A204.1 (cell line): ENCODE measurements at regions not wholly inside any gene's neighbourhood (a gene's known extent, or its start where the extent isn't known, plus 50 kb on each side); places are given as distances from the start of the nearest gene placed in this dataset.

Experiments
- FAIRE-seq: peaks from 2 replicates; lab custom pipeline; 2012; peaks lifted over from hg19 to GRCh38; lab: Jason Lieb, UNC

- FAIRE-seq = no peak
These were observed 205.6 kb downstream of the TMEM182 start for GRCh38 chr2:102967451-102967850.

- FAIRE-seq = no peak
These were observed 206.5 kb downstream of the TMEM182 start for GRCh38 chr2:102968375-102968774.

DNA sequence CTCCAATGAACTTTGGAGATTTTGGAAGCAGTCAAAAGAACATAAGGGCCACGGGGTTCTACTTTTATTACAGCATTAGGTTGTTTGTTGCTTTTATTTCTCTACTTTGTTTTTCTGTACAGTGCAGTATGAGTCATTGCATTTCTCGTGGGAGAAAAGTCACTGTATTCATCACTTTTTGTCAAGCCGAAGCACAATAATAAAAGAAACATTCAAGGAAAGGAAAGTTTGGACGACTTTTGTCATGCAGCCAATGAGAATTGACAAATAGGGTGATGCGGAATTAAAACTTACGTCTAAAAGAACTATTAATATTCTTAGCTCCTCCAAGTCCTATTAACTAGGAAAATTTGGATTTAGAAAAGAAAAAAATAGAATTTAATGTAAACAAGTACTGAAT, 209.9 kb downstream of the TMEM182 start:
- FAIRE-seq = no peak

DNA sequence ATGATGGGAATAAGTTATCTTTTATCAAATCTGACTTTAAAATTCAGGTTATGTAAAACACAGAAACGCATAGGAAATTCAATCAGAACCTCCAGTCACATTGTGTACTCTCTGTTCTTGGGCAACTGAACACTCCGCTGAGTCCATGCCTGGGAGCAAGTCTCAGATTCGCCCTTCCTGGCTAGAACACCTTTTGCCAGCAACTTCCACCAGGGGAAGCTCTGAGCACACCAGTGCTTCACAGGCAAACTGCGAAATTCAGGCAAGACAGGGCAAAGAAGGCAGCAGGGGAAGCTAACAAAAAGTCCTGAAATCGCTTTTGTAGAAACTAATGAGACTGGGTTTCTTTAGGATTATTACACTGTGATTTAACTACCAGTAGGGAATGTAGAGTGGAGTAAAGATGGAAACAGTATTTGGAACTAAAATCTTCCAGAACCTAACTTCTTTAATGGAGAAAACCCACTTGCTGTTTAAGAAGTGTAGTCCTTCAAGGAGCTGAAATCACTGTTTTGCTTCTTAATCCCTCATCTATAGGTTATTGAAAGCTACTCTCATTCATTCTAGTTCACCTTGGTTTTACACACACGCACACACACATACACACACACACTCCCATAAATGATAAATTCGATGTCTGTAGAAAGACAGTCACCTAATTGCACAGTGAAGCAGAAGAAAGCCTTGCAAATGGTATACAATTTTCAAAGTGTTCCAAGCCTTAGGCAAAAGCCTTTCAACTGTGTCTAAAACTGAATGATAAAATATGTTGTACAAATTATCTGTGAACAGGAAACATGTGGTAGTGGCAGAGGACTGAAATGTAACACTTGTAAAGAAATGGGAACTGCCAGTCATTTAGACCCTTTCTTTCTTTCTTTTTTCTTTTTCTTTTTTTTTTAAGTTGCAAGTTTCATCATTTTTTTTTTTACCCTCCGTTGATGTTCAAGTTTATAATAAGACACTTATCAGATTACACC, 214.5 kb downstream of the TMEM182 start:
- FAIRE-seq = no peak

DNA sequence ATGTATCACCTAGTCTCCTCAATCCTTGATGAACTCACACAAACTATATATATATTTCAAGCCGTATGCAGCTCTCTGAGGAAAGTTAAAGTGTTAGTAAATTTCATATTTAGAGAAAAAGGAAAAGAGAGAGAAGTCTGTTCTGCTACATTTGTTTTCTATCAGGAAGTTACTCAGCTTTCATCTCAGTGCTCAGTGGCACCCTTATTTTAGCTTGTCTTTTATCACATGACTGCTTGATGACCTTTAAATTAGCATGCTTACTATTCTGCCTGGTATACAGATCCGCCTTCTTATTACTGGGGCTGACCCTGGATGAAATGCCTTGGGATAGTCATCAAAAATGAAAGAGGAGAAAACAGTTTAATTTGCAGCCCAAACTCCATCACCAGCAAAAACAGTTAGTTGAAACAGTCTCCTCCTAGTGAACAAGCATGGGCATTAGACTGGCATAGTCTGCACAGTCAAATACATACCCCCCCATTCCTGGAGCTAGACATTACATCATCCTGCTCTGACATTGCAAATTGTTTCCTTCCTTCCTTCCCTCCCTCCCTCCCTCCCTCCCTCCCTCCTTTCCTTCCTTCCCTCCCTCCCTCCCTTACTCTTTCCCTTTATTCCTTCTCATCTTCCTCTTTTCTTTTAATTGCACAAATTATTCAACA, 215.7 kb downstream of the TMEM182 start:
- no peak for FAIRE-seq

DNA sequence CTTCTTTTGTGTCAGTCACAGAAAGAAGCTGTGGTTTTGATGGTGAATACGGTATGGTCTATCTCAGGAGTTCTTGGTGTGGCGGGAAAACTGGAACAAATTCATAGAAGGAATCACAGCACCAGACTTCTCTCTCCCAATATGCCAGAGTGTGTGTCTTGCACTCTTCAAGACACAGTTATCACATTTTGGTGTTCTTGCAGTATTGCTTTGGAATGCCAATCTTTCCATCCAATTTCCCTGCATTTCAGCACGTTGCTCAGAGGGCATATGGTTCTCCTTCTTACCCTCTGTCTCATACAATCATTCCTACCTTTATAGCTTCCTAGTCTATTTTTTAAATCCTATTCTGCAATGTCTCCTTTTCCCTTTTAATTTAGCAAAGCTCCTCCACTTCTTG, 216.3 kb downstream of the TMEM182 start:
- no peak for FAIRE-seq

GRCh38 chr2:102979429-102979828, 217.6 kb downstream of the TMEM182 start:
- FAIRE-seq = no peak

DNA sequence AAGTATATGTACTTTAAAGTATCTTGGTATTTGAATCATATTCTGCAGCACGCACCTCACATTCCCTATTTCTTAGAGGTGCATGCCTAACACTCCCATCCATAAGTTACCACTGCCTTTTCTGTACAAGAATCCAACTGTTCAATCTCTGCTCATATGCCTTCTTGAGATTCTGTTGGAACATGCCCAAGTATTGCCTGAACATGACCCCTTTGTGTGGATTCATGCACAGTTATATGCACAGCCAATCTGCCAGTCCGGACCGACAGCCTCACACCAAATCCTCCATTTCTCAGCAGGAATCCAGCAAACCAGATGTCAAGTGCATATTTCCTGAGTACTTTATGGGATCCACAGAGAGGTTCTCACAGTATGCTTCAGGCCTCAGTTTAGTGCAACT, 222.0 kb downstream of the TMEM182 start:
- no peak for FAIRE-seq

DNA sequence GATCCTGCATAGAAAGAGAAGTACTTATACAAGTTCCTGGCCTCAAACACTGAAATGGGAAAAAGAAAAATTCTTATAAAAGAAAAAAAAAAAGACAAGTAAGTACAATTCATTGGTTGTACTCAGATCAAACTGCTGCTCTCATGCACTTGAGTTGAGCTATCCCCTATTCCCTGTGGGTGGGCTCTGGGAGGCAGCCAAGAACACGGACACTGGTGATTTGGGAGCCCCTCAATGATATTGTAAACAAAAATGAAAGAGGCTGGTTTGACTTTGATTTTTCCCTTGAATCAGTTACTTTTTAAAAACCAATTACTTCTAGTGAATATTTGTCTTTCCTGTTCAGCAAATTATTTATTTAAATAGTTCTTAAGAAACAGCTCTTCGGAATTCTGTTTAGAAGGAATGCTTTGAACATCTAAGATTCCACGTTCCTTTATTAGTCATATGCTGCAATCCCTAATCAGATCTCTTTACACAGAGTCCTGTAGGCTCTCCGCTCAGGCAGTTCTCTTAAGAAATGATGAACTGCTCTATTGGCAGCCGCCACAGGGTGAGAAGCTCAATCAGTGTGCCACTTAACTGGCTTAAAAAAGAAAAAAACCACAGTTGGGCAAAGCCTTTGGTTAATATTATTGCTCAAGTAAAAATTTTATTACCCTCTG, 225.1 kb downstream of the TMEM182 start:
- no peak for FAIRE-seq

DNA sequence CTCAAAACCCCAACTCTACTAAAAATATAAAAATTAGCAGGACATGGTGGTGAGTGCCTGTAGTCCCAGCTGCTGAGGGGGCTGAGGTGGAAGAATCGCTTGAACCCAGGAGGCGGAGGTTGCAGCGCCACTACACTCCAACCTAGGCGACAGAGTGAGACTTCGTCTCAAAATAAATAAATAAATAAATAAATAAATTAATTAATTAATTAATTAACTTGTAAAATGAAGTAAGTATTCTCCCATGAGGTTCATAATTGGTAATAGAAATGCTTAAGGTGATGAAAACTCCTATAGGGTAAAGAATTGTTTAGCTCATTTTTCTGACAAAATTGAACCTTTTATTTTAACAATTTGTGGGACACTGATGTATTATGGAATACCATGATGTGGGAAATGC, 230.8 kb downstream of the TMEM182 start:
- FAIRE-seq = no peak

GRCh38 chr2:102999958-103000357, 238.1 kb downstream of the TMEM182 start:
- FAIRE-seq = no peak

- no peak for FAIRE-seq
These were observed 241.1 kb downstream of the TMEM182 start for GRCh38 chr2:103002954-103003353.

DNA sequence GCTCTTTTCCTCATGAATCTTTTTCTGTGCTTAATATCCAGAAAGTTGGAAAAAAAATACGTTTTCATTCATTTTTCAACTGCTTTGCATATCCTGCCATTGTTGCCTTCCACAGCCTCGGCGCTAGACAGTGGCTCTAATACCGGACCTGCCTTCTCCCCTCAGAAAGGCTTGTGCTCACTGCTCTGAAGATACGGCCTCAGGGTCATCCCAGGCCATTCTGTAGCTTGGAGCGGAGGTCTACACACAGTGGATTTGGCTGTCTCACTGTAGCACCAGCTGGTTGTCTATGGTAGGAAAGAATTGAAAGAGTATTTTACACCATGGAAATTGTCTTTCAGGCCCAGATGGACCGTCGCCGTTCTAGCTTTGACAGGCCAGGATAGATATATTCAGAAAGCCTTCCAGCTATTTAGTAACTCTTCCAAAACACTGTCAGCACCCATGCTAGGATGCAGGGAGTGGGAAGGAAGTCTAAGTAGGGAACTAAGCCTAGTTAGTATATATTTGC, 242.0 kb downstream of the TMEM182 start:
- no peak for FAIRE-seq

DNA sequence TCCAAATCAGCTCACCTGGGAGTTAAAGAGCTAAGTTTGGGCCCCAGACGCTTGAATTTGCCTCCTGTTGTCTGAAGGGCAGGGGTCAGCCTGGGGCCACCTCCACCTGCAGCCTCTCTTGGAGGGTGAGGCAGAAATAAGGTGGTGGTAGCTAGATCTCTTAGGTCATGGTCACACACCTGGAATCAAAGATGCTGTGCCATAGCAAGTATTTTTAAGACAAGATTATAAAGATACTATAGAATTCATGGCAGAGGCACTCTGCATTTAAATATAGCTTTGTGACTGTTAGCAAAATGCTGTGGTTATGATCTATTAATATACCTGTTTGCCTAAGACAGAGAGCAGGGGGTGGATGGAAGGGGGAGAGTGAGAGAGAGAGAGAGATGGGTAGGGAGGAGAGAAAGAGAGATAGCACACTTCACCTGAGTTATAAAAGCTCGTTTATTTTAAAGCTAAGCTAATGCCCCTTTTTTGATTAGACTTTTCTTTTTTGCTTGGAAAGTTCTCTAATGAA, 242.7 kb downstream of the TMEM182 start:
- FAIRE-seq = no peak

- FAIRE-seq = no peak
These were observed 243.6 kb downstream of the TMEM182 start for GRCh38 chr2:103005393-103005792.

DNA sequence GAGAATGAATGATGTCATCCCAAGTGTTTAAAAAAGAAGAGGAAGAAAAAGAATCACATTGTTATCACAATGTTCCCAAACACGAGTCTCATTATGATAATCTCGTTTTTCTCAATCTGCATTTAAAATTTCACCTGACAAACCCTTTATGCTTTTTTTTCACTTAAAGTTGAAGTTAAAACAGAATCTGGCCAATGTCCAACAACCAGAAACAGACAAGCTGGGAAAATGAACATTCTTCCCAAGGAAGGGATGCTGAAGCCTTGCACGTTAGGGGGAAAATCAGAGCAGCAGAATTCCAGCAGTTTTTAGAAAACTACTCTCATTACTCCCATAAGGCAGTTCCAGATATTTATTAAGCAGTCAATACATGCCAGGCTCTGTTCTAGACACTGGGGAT, 245.3 kb downstream of the TMEM182 start:
- FAIRE-seq = no peak

- no peak for FAIRE-seq
These were observed 246.8 kb downstream of the TMEM182 start for GRCh38 chr2:103008586-103008985.

DNA sequence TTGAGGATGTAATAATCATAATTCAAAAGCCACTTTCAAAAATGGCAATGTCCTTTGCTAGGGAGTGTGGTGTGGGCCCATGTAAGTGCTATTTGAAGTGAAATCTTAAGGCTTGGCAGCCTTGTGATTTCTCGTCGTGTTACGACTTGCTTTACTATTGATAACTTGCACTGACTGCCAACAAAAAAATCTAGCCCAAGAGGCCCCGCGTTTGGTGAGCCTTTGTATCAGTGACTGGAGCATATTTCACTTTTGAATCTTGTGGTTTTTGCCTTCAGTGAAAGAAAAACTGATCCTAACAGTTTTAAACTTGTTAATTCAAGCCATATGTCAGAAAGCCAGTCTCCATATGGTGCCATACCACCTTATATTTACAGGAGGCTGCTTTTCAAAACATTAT, 248.0 kb downstream of the TMEM182 start:
- FAIRE-seq = no peak

GRCh38 chr2:103010306-103010705, 248.5 kb downstream of the TMEM182 start:
- FAIRE-seq = no peak

DNA sequence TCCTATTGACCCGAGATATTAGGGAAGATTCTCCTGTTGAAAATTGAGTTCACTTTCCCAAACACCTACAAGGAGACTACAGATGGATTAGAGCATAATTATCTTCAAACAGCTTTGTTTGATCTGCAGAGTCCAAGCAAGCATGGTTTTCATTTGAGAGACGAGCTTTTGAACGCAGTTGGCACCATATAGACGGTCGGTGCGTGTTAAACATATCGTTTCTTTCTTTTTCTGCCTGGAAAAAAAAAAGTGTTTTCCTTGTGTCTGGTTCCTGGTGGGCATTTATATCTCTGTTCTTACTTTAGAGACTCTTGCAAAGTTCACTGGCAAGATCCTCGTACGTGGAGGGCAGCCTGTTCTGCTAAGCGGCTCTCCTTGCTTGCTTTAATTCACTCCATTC, 248.9 kb downstream of the TMEM182 start:
- FAIRE-seq = no peak

DNA sequence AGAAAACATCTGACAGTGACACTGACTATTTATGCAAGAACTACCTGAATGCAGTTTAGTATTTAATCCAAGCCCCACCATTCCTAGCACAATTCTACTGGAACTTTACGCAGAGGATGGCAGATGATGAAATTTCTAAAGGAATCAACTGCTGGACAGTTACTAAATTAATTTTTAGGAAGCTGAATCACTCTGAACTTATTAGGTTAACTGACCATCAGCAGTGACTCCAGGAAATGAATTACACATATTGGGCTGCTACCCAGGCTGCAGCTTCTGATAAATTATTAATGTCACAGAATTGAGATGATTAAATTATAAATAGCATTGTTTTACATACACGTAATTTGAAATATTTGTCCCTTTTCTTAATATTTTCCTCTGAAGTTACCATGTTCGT, 250.8 kb downstream of the TMEM182 start:
- FAIRE-seq = no peak

DNA sequence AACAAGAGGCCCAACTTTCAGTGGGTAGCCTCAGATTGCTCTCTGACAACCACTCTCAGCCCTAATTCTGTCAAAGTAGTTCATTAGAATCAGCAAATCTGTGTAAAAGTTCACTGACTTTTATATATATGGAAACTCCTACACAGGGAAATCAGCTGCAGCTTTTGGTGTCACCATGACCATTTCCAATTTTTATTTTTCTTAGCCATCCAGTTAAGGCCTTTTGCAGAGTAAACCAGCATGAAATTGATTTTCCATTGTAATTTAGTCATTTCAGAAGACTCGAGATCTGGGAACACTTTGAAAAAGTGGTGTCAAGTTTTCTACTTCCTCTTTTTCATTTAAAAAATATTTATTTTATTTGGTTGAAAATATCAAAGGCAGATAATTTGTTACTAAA, 263.2 kb downstream of the TMEM182 start:
- no peak for FAIRE-seq

DNA sequence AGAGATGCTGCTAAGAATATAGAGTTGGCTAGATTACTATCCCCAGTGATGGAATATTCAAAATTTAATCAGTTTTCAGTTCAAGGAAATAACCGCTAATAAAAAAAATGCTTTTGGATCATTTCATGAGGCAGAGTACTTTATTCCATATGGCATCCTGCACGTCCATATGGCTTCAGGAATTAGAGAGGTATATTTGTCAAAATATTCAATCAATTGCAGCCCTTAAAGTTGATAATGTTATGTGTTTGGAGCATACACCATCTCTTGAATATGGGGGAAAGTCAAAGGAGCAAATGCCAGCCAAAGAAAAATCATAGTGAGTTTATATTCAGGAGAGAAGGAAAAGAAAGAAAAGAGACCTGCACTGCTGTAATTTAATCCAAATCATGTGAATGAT, 266.4 kb downstream of the TMEM182 start:
- FAIRE-seq = no peak
